ENCODE measurements at regions not wholly inside any gene's neighbourhood (a gene's known extent, or its start where the extent isn't known, plus 50 kb on each side); places are given as distances from the start of the nearest gene placed in this dataset.
A peak's percentile ranks its signal among the peaks of the same experiment; 100 is the strongest.

- TF ChIP-seq TCF4 (CRISPR knock-in tag; IDR thresholded peaks at IDR 0.05; ENCODE audit: borderline replicate concordance) (peak; percentile 61; the same call in 1 of the 2 replicates), ZNF8 (CRISPR knock-in tag; IDR thresholded peaks at IDR 0.05) (0 out of 2 replicates have a peak, but pooled peaks have one; percentile 50), ZFP30 (CRISPR knock-in tag; IDR thresholded peaks at IDR 0.05) (no peak), OSR1 (CRISPR knock-in tag; IDR thresholded peaks at IDR 0.05) (no peak), PATZ1 (CRISPR knock-in tag; IDR thresholded peaks at IDR 0.05; ENCODE audit: borderline replicate concordance) (no peak)
- TF ChIP-seq, protein P1, sequence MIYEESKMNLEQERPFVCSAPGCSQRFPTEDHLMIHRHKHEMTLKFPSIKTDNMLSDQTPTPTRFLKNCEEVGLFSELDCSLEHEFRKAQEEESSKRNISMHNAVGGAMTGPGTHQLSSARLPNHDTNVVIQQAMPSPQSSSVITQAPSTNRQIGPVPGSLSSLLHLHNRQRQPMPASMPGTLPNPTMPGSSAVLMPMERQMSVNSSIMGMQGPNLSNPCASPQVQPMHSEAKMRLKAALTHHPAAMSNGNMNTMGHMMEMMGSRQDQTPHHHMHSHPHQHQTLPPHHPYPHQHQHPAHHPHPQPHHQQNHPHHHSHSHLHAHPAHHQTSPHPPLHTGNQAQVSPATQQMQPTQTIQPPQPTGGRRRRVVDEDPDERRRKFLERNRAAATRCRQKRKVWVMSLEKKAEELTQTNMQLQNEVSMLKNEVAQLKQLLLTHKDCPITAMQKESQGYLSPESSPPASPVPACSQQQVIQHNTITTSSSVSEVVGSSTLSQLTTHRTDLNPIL (CRISPR knock-in tag; IDR thresholded peaks at IDR 0.05; ENCODE audit: low read depth) = no peak
Measured at GRCh38 chr15:38895326-38896255, 331.0 kb upstream of the RASGRP1 start.
